GM13976 (cell line): ENCODE measurements at regions not wholly inside any gene's neighbourhood (a gene's known extent, or its start where the extent isn't known, plus 50 kb on each side); places are given as distances from the start of the nearest gene placed in this dataset.

Experiments used
- DNase-seq: peaks from one replicate; pipeline ENCODE4 v3.0.0; 2012; ENCODE audit warnings: low spot score
- CTCF ChIP-seq: IDR thresholded peaks from 2 replicates; pipeline ENCODE4 v1.5.1; 2012; ENCODE audit warnings: borderline replicate concordance, mild to moderate bottlenecking; ENCODE audit not compliant: insufficient read depth; ENCODE audit errors: extremely low read depth, missing control alignments, control extremely low read depth
- in situ Hi-C: fragments of 300-500 bp; cut with MboI; formaldehyde crosslinking; loops from one replicate; pipeline ENCODE4 v1.12.0; 2022; ENCODE audit warnings: low sequenced_read_pairs, mixed read lengths, inconsistent platforms; ENCODE audit not compliant: unreplicated experiment

- DNase-seq, result no peak
- in situ Hi-C loops, result no loop called here
- no peak for TF ChIP-seq CTCF
These were observed 410.5 kb downstream of the QKI start for GRCh38 chr6:163825033-163825432.

- TF ChIP-seq CTCF, result no peak
- no peak for DNase-seq
- in situ Hi-C loops, result no loop called here
These were observed 409.1 kb downstream of the QKI start for GRCh38 chr6:163823577-163823976.

- in situ Hi-C loops, result no loop called here
- TF ChIP-seq CTCF, result no peak
- no peak for DNase-seq
These were observed 406.4 kb downstream of the QKI start for GRCh38 chr6:163820745-163821458.

- DNase-seq, result no peak
- no peak for TF ChIP-seq CTCF
- in situ Hi-C loops, result no loop called here
These were observed 405.7 kb downstream of the QKI start for GRCh38 chr6:163820171-163820570.

- DNase-seq, result no peak
- in situ Hi-C loops, result no loop called here
These were observed 404.2 kb downstream of the QKI start for GRCh38 chr6:163818719-163819118.

GRCh38 chr6:163816441-163816840 lies 401.9 kb downstream of the QKI start:
- in situ Hi-C loops, result no loop called here
- TF ChIP-seq CTCF, result no peak
- DNase-seq, result no peak

More at GRCh38 chr6:163818719-163819118, 404.2 kb downstream of the QKI start:
- TF ChIP-seq CTCF, result no peak

- no peak for DNase-seq
- no peak for TF ChIP-seq CTCF
- in situ Hi-C loops, result no loop called here
These were observed 401.3 kb downstream of the QKI start for GRCh38 chr6:163815796-163816195.
